Epithelial cell of esophagus (primary cell): ENCODE measurements at regions not wholly inside any gene's neighbourhood (a gene's known extent, or its start where the extent isn't known, plus 50 kb on each side); places are given as distances from the start of the nearest gene placed in this dataset.

Experiments
- DNase-seq: peaks from one replicate; pipeline ENCODE4 v3.0.0; 2010; ENCODE audit warnings: low read depth
- H3K4me3 ChIP-seq: 2 replicates; pipeline ENCODE4 v1.5.1; 2011; ENCODE audit warnings: mild to moderate bottlenecking, low read length, control low read depth
- CTCF ChIP-seq: IDR thresholded peaks from 2 replicates; pipeline ENCODE4 v1.5.1; 2011; ENCODE audit warnings: low read depth, mild to moderate bottlenecking, low read length, control low read depth, inconsistent platforms; ENCODE audit not compliant: insufficient read depth; ENCODE audit errors: missing control alignments

- no peak for DNase-seq
- H3K4me3 ChIP-seq: no peak overlapping the region
- TF ChIP-seq CTCF: no peak
Measured at GRCh38 chr4:107164962-107165475, 128.9 kb upstream of the DKK2 start.

DNA sequence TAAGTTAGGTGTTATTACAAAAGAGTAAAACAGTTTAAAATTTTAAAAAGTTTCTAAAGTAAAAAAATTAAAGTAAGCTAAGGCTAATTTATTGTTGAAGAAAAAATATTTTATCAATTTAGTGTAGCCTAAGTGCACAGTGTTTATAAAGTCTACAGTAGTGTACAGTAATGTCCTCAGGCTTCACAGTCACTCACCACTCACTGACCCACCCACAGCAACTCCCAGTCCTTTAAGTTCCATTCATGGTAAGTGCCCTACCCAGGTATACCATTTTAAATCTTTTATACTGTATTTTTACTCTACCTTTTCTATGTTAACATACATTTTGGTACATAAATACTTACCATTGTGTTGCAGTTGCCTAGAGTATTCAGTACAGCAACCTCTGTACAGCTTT is 120.3 kb upstream of the DKK2 start:
- no peak for TF ChIP-seq CTCF
- H3K4me3 ChIP-seq: no peak overlapping the region
- DNase-seq: peak; percentile 60

GRCh38 chr4:107155366-107155765 is 119.3 kb upstream of the DKK2 start:
- no peak overlapping the region for H3K4me3 ChIP-seq
- no peak for TF ChIP-seq CTCF
- no peak for DNase-seq

- DNase-seq: no peak
- H3K4me3 ChIP-seq: no peak overlapping the region
- TF ChIP-seq CTCF: no peak
Measured at GRCh38 chr4:107153956-107154355, 117.8 kb upstream of the DKK2 start.

GRCh38 chr4:107153228-107153627 is 117.1 kb upstream of the DKK2 start:
- peak; percentile 19 for DNase-seq
- TF ChIP-seq CTCF: peak; percentile 47
- H3K4me3 ChIP-seq: no peak overlapping the region

DNA sequence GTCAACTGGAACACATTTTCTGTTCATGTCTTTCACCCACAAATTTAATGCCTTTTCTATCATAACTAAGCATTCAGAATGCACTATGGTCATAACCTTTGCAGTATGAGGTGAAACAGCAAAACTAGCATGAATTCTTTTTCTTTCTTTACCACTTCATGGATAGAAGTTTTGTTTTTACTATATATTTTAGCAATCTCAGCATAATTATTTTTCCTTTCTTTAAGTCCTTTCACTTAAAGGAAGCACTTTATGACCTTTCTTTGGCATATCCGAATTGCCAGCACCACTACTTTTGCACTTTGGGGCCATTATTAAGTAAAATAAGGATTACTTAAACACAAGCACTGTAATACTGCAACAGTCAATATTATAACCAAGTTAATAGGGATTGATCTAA is 115.1 kb upstream of the DKK2 start:
- no peak overlapping the region for H3K4me3 ChIP-seq
- DNase-seq: no peak
- TF ChIP-seq CTCF: no peak

DNA sequence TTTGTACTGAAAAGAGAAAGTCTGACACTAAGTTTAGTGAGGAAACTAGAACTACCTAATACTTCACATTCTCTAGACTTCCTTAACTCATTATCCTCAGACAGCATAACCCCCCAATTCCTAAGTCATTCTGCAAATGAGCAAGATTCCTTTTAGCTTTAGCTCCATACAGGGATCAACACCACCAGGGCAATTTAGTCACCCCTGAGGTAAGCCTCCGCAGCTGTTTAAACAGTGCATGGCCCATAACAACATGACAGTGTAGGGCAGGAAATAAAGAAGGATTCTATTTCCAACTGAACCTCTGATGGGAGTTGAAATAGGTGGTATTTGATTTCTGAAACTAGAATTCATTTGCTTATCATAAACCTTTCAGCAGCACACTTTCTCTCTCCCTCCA is 112.8 kb upstream of the DKK2 start:
- H3K4me3 ChIP-seq: no peak overlapping the region
- no peak for DNase-seq
- TF ChIP-seq CTCF: no peak
